Suppressor macrophage (primary cell): ENCODE measurements at regions not wholly inside any gene's neighbourhood (a gene's known extent, or its start where the extent isn't known, plus 50 kb on each side); places are given as distances from the start of the nearest gene placed in this dataset.
A peak's percentile ranks its signal among the peaks of the same experiment; 100 is the strongest.
"Not testable (repeated sequence)": the region's sequence is repeated elsewhere in the genome, so short reads cannot be mapped to it uniquely, and the experiment has no call there.

Experiments used
- DNase-seq, 4 experiments: peaks; one replicate each; pipeline ENCODE4 v3.0.0-alpha.2; 2020 to 2022

GRCh38 chr2:61671561-61672315, 133.6 kb upstream of the XPO1 start:
- no peak for DNase-seq

- peak; percentile 5 to 35 (median 24) for DNase-seq
Measured at GRCh38 chr2:61670591-61671501, 132.7 kb upstream of the XPO1 start.

- DNase-seq: no peak
Measured at GRCh38 chr2:61664190-61664589, 126.0 kb upstream of the XPO1 start.

GRCh38 chr2:61662990-61663389, 124.8 kb upstream of the XPO1 start:
- DNase-seq: no peak

- DNase-seq: no peak
Measured at GRCh38 chr2:61660511-61661388, 122.6 kb upstream of the XPO1 start.

- DNase-seq: peak; percentile 23 to 78 (median 56)
Measured at GRCh38 chr2:61658841-61659780, 121.0 kb upstream of the XPO1 start.

GRCh38 chr2:61649946-61650345, 111.8 kb upstream of the XPO1 start:
- DNase-seq: not testable (repeated sequence)

GRCh38 chr2:61649021-61649420, 110.9 kb upstream of the XPO1 start:
- no peak for DNase-seq

- DNase-seq: no peak
Measured at GRCh38 chr2:61647044-61647443, 108.9 kb upstream of the XPO1 start.

GRCh38 chr2:61645911-61646310, 107.8 kb upstream of the XPO1 start:
- DNase-seq: peak in 2 of 4 experiments; percentile 43 to 52

- DNase-seq: not testable (repeated sequence)
Measured at GRCh38 chr2:61643153-61643552, 105.0 kb upstream of the XPO1 start.

GRCh38 chr2:61640406-61640805, 102.2 kb upstream of the XPO1 start:
- DNase-seq: no peak

- DNase-seq: no peak
Measured at GRCh38 chr2:61639721-61640120, 101.6 kb upstream of the XPO1 start.

GRCh38 chr2:61636686-61637085, 98.5 kb upstream of the XPO1 start:
- no peak for DNase-seq

GRCh38 chr2:61634512-61634911, 96.4 kb upstream of the XPO1 start:
- no peak for DNase-seq

- DNase-seq: no peak
Measured at GRCh38 chr2:61633250-61633649, 95.1 kb upstream of the XPO1 start.

GRCh38 chr2:61632276-61633169, 94.4 kb upstream of the XPO1 start:
- no peak for DNase-seq

- no peak for DNase-seq
Measured at GRCh38 chr2:61631321-61631720, 93.2 kb upstream of the XPO1 start.

GRCh38 chr2:61626827-61627226, 88.7 kb upstream of the XPO1 start:
- no peak for DNase-seq

- no peak for DNase-seq
Measured at GRCh38 chr2:61623747-61624146, 85.6 kb upstream of the XPO1 start.
